Stimulated activated naive CD8-positive, alpha-beta T cell treated with anti-CD3 and anti-CD28 coated beads, Interleukin-15, amount 100 ng/mL, for 72 hours (primary cell): ENCODE measurements at regions not wholly inside any gene's neighbourhood (a gene's known extent, or its start where the extent isn't known, plus 50 kb on each side); places are given as distances from the start of the nearest gene placed in this dataset.

Experiments
- ATAC-seq: fragments of 150-1000 bp; cut with Tn5 transposase; 2 replicates; pipeline ENCODE4 v1.10.0; 2021; ENCODE audit warnings: mild to moderate bottlenecking, moderate library complexity
- DNase-seq, 2 donors: peaks; one replicate each; pipeline ENCODE4 v3.0.0; 2021 to 2022
- H3K27ac Mint-ChIP-seq, 2 donors: one replicate each; pipeline ENCODE4 v1.8.0; 2022; ENCODE audit warnings: mild to moderate bottlenecking in 2 of 2, mixed read lengths in 2 of 2, moderate library complexity in 2 of 2
- H3K27me3 Mint-ChIP-seq: one replicate; pipeline ENCODE4 v1.8.0; 2022; ENCODE audit warnings: mixed read lengths
- H3K4me1 Mint-ChIP-seq: one replicate; pipeline ENCODE4 v1.8.0; 2022; ENCODE audit warnings: mild to moderate bottlenecking, mixed read lengths
- H3K4me3 Mint-ChIP-seq, 2 donors: one replicate each; pipeline ENCODE4 v1.8.0; 2022; ENCODE audit warnings: mild to moderate bottlenecking in 2 of 2, mixed read lengths in 2 of 2, moderate library complexity in 1 of 2
- H3K9me3 Mint-ChIP-seq, 2 donors: one replicate each; pipeline ENCODE4 v1.8.0; 2022; ENCODE audit warnings: mixed read lengths in 2 of 2

DNA sequence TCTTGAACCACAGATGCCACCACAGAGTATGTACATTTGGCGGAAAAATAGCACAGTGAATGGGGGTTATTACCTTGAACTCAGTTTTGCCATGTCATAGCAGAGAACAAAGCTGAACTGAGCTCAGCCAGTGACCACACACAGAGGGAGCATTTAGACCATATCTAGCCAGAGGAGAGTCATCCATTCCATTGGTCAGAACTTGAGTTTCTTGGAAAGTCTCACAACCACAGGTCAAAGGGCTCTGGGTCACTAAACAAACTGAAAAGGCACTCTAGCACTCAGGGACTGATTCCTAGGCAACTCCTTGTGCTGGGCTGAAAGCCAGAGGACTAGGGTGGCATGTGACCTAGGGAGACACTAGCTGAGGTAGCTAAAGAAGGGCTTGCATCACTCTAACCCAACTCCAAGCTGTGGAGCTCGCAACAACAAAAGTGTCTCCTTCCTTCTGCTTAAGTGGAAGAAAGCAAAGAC lies 239.7 kb upstream of the SEMA3D start:
- no peak overlapping the region for H3K27ac Mint-ChIP-seq

DNA sequence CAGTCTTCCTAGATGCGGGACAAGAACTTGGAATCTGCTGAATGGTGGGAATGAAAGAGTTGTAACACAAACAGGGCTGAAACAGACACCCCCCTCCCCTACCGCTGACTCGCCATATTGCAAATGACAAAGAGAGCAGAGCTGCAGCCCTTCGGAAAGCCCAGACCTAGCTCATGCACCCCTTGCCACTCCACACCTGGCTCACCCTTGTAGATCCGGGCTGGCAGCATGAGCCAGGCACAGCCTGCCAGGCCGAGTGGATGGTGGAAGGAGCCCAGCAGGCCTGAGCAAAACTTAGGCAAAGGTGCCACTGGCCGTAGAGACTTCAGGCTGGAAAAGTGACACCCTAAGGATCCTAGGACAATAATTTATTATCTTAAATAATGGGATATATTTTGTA lies 237.4 kb upstream of the SEMA3D start:
- DNase-seq, result no peak

More for the DNA sequence above, 239.7 kb upstream of the SEMA3D start:
- ATAC-seq (no peak), DNase-seq (no peak)
- Mint-ChIP-seq H3K27me3 (no peaks in the 10 kb centered on the region), H3K4me3 (no peak overlapping the region), H3K4me1 (no peaks in the 10 kb centered on the region), H3K9me3 (peaks cover 0 to 13% of the 10 kb centered on the region in 2 donors)

DNA sequence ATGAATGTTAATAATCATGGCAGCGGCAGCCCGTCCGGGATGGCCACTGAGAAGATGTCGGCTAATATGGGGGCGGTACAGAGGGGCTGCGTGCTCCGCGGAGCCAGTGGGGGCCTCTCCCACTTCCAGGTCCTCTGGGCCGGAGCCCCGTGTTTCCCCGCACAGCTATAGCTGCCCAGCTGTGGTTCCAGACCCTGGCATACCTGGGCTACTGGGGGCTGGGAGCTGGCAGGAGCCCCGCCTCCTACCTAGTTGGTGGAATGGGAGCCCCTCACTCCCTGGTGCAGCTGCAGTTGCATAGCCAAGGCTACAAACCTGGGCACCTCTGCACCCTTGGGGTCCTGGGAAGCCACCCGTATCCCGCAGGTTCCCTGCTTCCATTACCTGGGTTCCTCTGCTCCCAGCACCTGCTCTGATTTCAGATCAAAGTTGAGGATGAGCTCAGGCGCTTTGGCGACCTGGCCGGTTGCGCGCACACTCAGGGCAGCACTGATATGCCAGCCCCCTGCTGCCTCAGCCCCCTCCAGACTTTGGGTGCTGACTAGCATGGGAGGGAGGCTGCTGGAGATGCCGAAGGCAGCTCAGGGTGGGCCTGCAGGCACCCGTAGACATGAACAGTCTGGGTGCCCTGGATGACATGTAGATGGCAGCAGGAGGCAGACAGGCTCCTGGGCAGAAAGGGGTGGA lies 236.5 kb upstream of the SEMA3D start:
- Mint-ChIP-seq H3K27me3 (no peaks in the 10 kb centered on the region), H3K9me3 (peaks cover 0 to 3% of the 10 kb centered on the region in 2 donors), H3K4me1 (no peaks in the 10 kb centered on the region), H3K27ac (no peak overlapping the region), H3K4me3 (no peak overlapping the region)
- no peak for ATAC-seq
- no peak for DNase-seq

More for the DNA sequence above, 237.4 kb upstream of the SEMA3D start:
- ATAC-seq, result no peak
- Mint-ChIP-seq H3K4me3 (no peak overlapping the region), H3K27ac (no peak overlapping the region), H3K4me1 (no peaks in the 10 kb centered on the region), H3K27me3 (no peaks in the 10 kb centered on the region), H3K9me3 (peaks cover 0 to 5% of the 10 kb centered on the region in 2 donors)

DNA sequence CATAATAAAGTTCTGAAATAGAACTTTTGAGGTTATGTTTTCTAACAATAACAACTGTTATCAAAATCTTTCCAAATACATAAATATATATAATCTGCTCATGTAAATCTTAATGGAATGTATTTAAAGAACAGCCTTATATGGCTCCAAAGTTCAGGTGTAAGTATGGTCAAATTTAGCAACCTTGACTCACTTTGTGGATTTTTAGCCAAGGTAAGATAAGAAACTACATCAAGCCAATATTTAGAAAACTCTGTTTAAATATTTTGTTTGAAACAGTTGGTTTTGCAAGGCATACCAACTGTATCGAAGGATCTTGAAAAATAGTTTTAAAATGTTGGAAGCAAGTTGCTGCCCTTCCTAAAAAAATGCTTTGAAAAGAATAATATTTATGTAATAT lies 228.9 kb upstream of the SEMA3D start:
- H3K4me3 Mint-ChIP-seq, result no peak overlapping the region
- no peaks in the 10 kb centered on the region for H3K9me3 Mint-ChIP-seq
- H3K27me3 Mint-ChIP-seq, result no peaks in the 10 kb centered on the region
- ATAC-seq, result no peak
- no peak overlapping the region for H3K27ac Mint-ChIP-seq
- H3K4me1 Mint-ChIP-seq, result no peaks in the 10 kb centered on the region
- no peak for DNase-seq

GRCh38 chr7:85413718-85414117 lies 226.9 kb upstream of the SEMA3D start:
- Mint-ChIP-seq H3K4me1 (no peaks in the 10 kb centered on the region), H3K27me3 (no peaks in the 10 kb centered on the region), H3K27ac (no peak overlapping the region), H3K4me3 (no peak overlapping the region), H3K9me3 (no peaks in the 10 kb centered on the region)
- DNase-seq, result no peak
- ATAC-seq, result no peak

DNA sequence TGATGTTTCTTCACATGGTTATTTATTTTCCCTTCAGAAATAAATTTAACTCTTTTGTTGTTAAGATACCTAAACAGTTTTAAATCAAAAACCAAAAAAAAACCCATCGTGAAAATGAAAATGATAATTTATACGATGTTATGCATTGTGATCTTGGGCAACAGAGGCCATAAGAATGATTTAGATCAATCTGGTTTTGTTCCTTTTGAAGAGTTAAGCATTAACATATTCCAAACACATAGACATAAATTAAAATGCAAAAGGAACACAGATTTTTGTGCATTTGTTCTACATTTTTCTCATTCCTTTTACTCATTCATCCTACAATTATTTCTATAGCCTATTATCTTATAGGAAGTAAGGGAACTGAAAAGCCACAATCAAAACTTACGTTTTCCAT lies 226.1 kb upstream of the SEMA3D start:
- Mint-ChIP-seq H3K27me3 (no peaks in the 10 kb centered on the region), H3K4me1 (no peaks in the 10 kb centered on the region), H3K4me3 (no peak overlapping the region), H3K9me3 (no peaks in the 10 kb centered on the region), H3K27ac (no peak overlapping the region)
- ATAC-seq, result no peak
- DNase-seq, result no peak

GRCh38 chr7:85407391-85407790 lies 220.5 kb upstream of the SEMA3D start:
- Mint-ChIP-seq H3K4me3 (no peak overlapping the region), H3K9me3 (no peaks in the 10 kb centered on the region), H3K27me3 (no peaks in the 10 kb centered on the region), H3K27ac (no peak overlapping the region), H3K4me1 (no peaks in the 10 kb centered on the region)
- DNase-seq (no peak), ATAC-seq (no peak)

DNA sequence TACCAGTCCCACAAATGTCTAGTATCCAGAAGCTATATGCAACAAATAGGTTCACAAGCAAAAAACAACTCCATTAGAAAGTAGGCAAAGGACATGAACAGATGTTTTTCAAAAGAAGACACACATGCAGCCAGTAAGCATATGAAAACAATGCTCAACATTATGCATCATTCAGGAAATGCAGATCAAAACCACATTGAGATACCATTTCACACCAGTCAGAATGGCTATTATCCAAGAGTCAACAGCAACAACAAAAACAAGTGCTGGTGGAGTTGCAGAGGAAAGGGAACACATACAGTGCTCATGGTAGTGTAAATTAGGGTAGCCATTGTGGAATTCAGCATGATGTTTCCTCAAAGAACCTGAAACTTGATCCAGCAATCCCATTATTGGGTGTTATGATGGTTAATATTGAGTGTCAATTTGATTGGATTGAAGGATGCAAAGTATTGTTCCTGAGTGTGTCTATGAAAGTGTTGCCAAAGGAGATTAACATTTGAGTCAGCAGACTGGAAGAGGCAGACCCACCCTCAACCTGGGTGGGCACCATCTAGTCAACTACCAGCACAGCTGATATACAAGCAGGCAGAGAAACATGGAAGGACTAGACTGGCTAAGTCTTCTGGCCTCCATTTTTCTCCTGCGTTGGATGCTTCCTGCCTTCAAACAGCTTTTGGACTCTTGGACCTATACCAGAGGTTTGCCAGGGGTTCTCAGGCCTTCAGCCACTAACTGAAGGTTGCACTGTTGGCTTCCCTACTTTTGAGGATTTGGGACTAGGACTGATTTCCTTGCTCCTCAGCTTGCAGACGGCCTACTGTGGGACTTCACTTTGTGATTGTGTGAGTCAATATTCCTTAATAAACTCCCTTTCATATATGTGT lies 218.4 kb upstream of the SEMA3D start:
- H3K4me3 Mint-ChIP-seq, result no peak overlapping the region

DNA sequence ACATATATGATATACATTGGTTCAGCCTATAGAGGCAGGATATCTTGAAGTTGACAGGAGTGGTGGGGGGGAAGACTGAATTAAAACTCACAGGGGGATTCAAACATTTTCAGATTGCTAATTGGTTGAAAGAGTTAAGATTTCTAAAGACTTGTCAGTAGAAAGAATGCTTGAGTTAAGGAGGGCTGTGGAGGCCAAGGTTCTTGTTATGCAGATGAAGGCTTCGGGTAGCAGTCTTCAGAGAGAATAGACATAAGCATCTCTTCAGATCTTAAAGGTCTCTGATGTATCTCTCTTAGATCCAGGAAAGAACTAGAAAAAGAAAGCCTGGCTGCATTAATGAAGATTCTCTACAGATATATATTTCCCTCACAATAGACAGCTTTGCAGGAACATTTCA lies 209.8 kb upstream of the SEMA3D start:
- no peaks in the 10 kb centered on the region for H3K27me3 Mint-ChIP-seq
- H3K4me3 Mint-ChIP-seq, result no peak overlapping the region
- no peaks in the 10 kb centered on the region for H3K4me1 Mint-ChIP-seq
- no peak for DNase-seq
- no peak overlapping the region for H3K27ac Mint-ChIP-seq
- ATAC-seq, result no peak
- peaks cover 0 to 9% of the 10 kb centered on the region in 2 donors for H3K9me3 Mint-ChIP-seq

More for the DNA sequence above, 218.4 kb upstream of the SEMA3D start:
- no peak for ATAC-seq
- Mint-ChIP-seq H3K9me3 (no peaks in the 10 kb centered on the region), H3K27ac (no peak overlapping the region), H3K4me1 (no peaks in the 10 kb centered on the region), H3K27me3 (no peaks in the 10 kb centered on the region)
- DNase-seq, result no peak

- DNase-seq (no peak), ATAC-seq (no peak)
- no peak overlapping the region for H3K27ac Mint-ChIP-seq
- H3K27me3 Mint-ChIP-seq, result no peaks in the 10 kb centered on the region
- peaks cover 0 to 9% of the 10 kb centered on the region in 2 donors for H3K9me3 Mint-ChIP-seq
- H3K4me3 Mint-ChIP-seq, result no peak overlapping the region
- no peaks in the 10 kb centered on the region for H3K4me1 Mint-ChIP-seq
Observed at GRCh38 chr7:85392789-85393188, 205.9 kb upstream of the SEMA3D start.

DNA sequence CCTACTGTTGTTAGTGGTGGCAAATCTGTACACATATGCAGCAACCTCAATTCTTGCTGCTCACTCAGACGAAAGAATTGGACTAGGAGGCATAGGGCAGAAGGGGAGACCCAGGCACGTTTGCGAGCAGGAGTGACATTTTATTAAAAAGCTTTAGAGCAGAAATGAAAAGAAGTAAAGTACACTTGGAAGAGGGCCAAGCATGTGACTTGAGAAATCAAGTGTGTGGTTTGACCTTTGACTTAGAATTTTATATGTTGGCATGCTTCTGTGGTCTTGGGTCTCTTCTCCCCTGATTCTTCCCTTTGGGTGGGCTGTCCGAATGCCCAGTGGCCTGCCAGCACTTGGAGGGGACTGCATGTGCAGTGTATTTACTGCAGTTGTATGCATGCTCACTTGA lies 205.5 kb upstream of the SEMA3D start:
- no peaks in the 10 kb centered on the region for H3K27me3 Mint-ChIP-seq
- no peak overlapping the region for H3K4me3 Mint-ChIP-seq
- no peak overlapping the region for H3K27ac Mint-ChIP-seq
- peaks cover 0 to 9% of the 10 kb centered on the region in 2 donors for H3K9me3 Mint-ChIP-seq
- ATAC-seq, result no peak
- no peaks in the 10 kb centered on the region for H3K4me1 Mint-ChIP-seq
- no peak for DNase-seq

- Mint-ChIP-seq H3K9me3 (no peaks in the 10 kb centered on the region), H3K4me3 (no peak overlapping the region), H3K27ac (no peak overlapping the region), H3K27me3 (no peaks in the 10 kb centered on the region), H3K4me1 (no peaks in the 10 kb centered on the region)
- DNase-seq (no peak), ATAC-seq (no peak)
Observed at GRCh38 chr7:85386460-85386859, 199.6 kb upstream of the SEMA3D start.

DNA sequence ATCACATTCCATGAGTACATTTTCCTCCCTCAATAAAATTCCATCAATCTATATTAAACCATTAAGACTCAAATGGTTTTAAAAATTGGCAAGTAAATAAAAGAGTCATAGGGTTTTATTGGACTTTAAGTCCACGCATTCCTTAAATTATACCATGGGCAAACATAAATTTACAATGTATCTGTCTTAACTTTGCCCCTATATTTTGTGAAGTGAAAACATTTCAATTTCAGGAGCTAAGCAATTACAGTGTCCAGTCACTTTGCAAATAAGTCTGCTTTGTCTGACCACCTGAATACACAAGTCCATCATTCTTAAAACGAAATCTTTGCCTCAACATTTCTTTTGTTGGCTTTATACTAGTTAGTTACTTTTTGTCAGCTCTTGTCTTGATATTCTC lies 197.5 kb upstream of the SEMA3D start:
- Mint-ChIP-seq H3K4me3 (no peak overlapping the region), H3K27me3 (no peaks in the 10 kb centered on the region)
- ATAC-seq, result no peak

GRCh38 chr7:85381212-85381611 lies 194.4 kb upstream of the SEMA3D start:
- no peak for ATAC-seq

More for the DNA sequence above, 197.5 kb upstream of the SEMA3D start:
- Mint-ChIP-seq H3K27ac (no peak overlapping the region), H3K4me1 (no peaks in the 10 kb centered on the region), H3K9me3 (no peaks in the 10 kb centered on the region)
- DNase-seq, result no peak

DNA sequence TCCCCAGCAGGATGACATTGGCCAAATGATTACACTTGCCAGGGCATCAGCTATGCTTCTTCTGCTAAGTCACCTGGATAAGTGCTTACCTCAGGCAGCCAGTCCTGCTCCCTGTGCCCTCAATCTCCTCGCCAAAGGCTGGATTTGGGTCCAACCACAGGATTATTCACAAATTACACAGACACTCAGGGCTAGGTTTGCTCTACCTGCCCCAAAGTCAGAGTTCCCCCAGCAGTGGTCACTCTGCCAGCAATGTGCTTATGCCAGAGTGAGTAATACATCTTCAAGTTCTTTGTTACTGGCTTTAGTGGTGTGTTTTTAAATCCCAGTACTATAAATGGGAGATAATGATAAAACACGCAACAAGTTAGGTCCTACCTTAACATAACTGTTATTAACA lies 189.7 kb upstream of the SEMA3D start:
- ATAC-seq (no peak), DNase-seq (no peak)
- Mint-ChIP-seq H3K9me3 (no peaks in the 10 kb centered on the region), H3K4me1 (no peaks in the 10 kb centered on the region), H3K27ac (no peak overlapping the region), H3K4me3 (no peak overlapping the region), H3K27me3 (no peaks in the 10 kb centered on the region)

More at GRCh38 chr7:85381212-85381611, 194.4 kb upstream of the SEMA3D start:
- no peak for DNase-seq
- H3K27me3 Mint-ChIP-seq, result no peaks in the 10 kb centered on the region
- no peak overlapping the region for H3K4me3 Mint-ChIP-seq
- no peaks in the 10 kb centered on the region for H3K4me1 Mint-ChIP-seq
- H3K27ac Mint-ChIP-seq, result no peak overlapping the region
- no peaks in the 10 kb centered on the region for H3K9me3 Mint-ChIP-seq

- ATAC-seq (no peak), DNase-seq (no peak)
- Mint-ChIP-seq H3K27ac (no peak overlapping the region), H3K4me3 (no peak overlapping the region), H3K4me1 (no peaks in the 10 kb centered on the region), H3K9me3 (peaks cover 0 to 8% of the 10 kb centered on the region in 2 donors), H3K27me3 (no peaks in the 10 kb centered on the region)
Observed at GRCh38 chr7:85356916-85357315, 170.1 kb upstream of the SEMA3D start.
